Type B pancreatic cell (in vitro differentiated cells): ENCODE measurements at regions not wholly inside any gene's neighbourhood (a gene's known extent, or its start where the extent isn't known, plus 50 kb on each side); places are given as distances from the start of the nearest gene placed in this dataset.

Source experiments
- DNase-seq: peaks from one replicate; pipeline ENCODE4 v3.0.0; 2021; ENCODE audit warnings: mixed read lengths; ENCODE audit not compliant: unreplicated experiment; ENCODE audit errors: extremely low spot score
- H3K27ac Mint-ChIP-seq: 2 replicates; pipeline ENCODE4 v1.8.0; 2021; ENCODE audit warnings: mild to moderate bottlenecking, mixed read lengths
- H3K27me3 Mint-ChIP-seq: 2 replicates; pipeline ENCODE4 v1.8.0; 2021; ENCODE audit warnings: mixed read lengths
- H3K36me3 Mint-ChIP-seq: 2 replicates; pipeline ENCODE4 v1.8.0; 2021; ENCODE audit warnings: mixed read lengths
- H3K4me1 Mint-ChIP-seq: one replicate; pipeline ENCODE4 v1.8.0; 2021; ENCODE audit warnings: mixed read lengths; ENCODE audit not compliant: unreplicated experiment
- H3K4me3 Mint-ChIP-seq: 2 replicates; pipeline ENCODE4 v1.8.0; 2021; ENCODE audit warnings: mild to moderate bottlenecking, mixed read lengths
- H3K9me3 Mint-ChIP-seq: 2 replicates; pipeline ENCODE4 v1.8.0; 2021; ENCODE audit warnings: mixed read lengths
- CTCF ChIP-seq: fragments of 200-600 bp; sonication (generic); conservative IDR thresholded peaks from 2 replicates; pipeline ENCODE4 v1.5.0; 2021; ENCODE audit warnings: antibody characterized with exemption, mild to moderate bottlenecking

GRCh38 chrX:79270401-79270800 is 96.7 kb downstream of the ITM2A start:
- Mint-ChIP-seq H3K27me3 (no peaks in the 10 kb centered on the region), H3K36me3 (no peaks in the 10 kb centered on the region), H3K27ac (no peak overlapping the region), H3K4me3 (no peak overlapping the region), H3K4me1 (no peaks in the 10 kb centered on the region), H3K9me3 (no peaks in the 10 kb centered on the region)
- TF ChIP-seq CTCF = peak; percentile 51
- no peak for DNase-seq

- Mint-ChIP-seq H3K4me3 (no peak overlapping the region), H3K27me3 (no peaks in the 10 kb centered on the region), H3K9me3 (no peaks in the 10 kb centered on the region), H3K36me3 (no peaks in the 10 kb centered on the region), H3K27ac (no peak overlapping the region), H3K4me1 (no peaks in the 10 kb centered on the region)
- no peak for TF ChIP-seq CTCF
- DNase-seq = no peak
These were observed 98.3 kb downstream of the ITM2A start for GRCh38 chrX:79268788-79269187.

GRCh38 chrX:79266702-79267101 is 100.4 kb downstream of the ITM2A start:
- Mint-ChIP-seq H3K4me1 (no peaks in the 10 kb centered on the region), H3K36me3 (no peaks in the 10 kb centered on the region), H3K27ac (no peak overlapping the region), H3K27me3 (no peaks in the 10 kb centered on the region), H3K4me3 (no peak overlapping the region), H3K9me3 (no peaks in the 10 kb centered on the region)
- DNase-seq = no peak
- no peak for TF ChIP-seq CTCF

- Mint-ChIP-seq H3K27me3 (no peaks in the 10 kb centered on the region), H3K36me3 (no peaks in the 10 kb centered on the region), H3K9me3 (no peaks in the 10 kb centered on the region), H3K27ac (no peak overlapping the region), H3K4me1 (no peaks in the 10 kb centered on the region), H3K4me3 (no peak overlapping the region)
- no peak for DNase-seq
- TF ChIP-seq CTCF = no peak
These were observed 103.6 kb downstream of the ITM2A start for GRCh38 chrX:79263550-79263949.

- H3K27me3 Mint-ChIP-seq = no peaks in the 10 kb centered on the region
- H3K4me1 Mint-ChIP-seq = no peaks in the 10 kb centered on the region
- H3K36me3 Mint-ChIP-seq = no peaks in the 10 kb centered on the region
- TF ChIP-seq CTCF = no peak
- H3K27ac Mint-ChIP-seq = no peak overlapping the region
- no peaks in the 10 kb centered on the region for H3K9me3 Mint-ChIP-seq
- no peak overlapping the region for H3K4me3 Mint-ChIP-seq
- DNase-seq = no peak
These were observed 108.0 kb downstream of the ITM2A start for GRCh38 chrX:79259073-79259689.

GRCh38 chrX:79243691-79244090 is 99.2 kb downstream of the GPR174 start:
- no peak overlapping the region for H3K4me3 Mint-ChIP-seq
- H3K36me3 Mint-ChIP-seq = no peaks in the 10 kb centered on the region
- DNase-seq = no peak
- no peak overlapping the region for H3K27ac Mint-ChIP-seq
- H3K4me1 Mint-ChIP-seq = no peaks in the 10 kb centered on the region
- no peaks in the 10 kb centered on the region for H3K27me3 Mint-ChIP-seq
- TF ChIP-seq CTCF = no peak
- no peaks in the 10 kb centered on the region for H3K9me3 Mint-ChIP-seq
